Left kidney (tissue), 1 donor: ENCODE measurements at regions not wholly inside any gene's neighbourhood (a gene's known extent, or its start where the extent isn't known, plus 50 kb on each side); places are given as distances from the start of the nearest gene placed in this dataset.
"Not testable (repeated sequence)": the region's sequence is repeated elsewhere in the genome, so short reads cannot be mapped to it uniquely, and the experiment has no call there.

Source experiments
- DNase-seq: peaks from one replicate; pipeline ENCODE4 v3.0.0-alpha.2; 2013

- no peak for DNase-seq
These were observed 175.9 kb downstream of the EVX1 start for GRCh38 chr7:27418541-27418940.

DNA sequence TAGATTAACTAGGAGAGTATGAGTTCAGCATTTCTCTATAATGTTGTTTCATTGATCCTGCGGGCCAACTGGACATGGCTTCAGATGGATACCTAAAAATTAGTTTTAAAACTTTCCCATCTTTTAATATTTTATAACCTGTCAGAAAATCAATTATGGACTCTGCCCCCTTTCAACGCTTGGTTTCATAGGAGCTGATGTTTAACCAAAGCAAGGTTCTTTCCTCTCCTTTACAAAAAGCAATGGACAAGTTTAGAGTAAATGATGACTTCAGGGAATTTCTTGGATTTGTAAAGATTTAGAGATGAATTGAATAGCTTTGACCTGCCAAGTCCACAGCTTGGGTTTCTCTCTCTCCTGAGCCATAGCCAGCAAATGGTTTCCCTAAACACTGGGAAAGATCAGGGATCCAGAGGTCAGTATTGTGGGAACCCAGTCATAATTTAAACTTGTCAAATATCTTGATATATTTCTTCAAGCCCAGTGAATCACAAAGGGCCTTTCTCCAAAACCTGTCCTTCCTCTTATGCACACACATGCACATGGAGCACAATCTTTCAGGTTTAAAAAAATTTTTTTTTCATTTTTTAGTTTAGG lies 177.1 kb downstream of the EVX1 start:
- DNase-seq = no peak

GRCh38 chr7:27420702-27421101 lies 178.1 kb downstream of the EVX1 start:
- no peak for DNase-seq

DNA sequence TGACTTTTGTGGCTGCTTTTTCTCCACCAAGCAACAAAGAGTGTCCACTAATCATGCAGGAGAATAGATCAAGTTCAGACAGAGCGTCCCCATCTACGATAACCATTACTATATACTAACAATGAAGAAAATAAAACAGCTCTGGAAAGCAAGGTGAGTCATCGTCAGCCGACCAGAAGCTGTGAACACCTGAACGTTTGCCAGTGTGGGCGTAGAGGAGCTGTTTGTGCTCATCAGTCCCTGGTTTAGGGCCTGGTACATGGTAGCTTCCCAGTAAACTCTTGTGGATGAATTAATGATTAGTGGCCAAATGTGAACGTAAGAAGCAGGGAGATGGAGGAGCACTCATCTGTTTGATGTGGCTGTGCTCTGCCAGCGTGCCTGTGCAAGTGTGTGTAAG lies 180.7 kb downstream of the EVX1 start:
- DNase-seq = no peak

- no peak for DNase-seq
These were observed 181.2 kb downstream of the EVX1 start for GRCh38 chr7:27423821-27424220.

DNA sequence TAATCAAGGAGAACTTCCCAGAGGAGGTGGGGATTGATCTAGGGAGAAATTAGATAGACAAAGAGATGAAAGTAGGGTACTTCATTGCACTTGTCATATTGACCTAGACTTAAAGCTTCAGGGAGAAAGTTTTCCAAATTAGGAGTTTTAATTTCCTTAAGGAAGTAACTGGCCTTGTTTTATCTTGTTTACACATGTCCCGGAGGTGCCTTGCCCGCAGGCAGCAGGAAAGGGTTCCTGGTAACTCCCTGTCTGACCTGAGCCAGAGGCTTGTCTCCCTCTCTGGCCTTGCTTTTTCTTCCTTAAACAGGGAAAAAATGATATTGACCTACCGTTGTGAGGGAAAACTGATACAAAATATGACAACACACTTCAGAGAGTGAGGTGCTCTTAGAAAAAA lies 181.6 kb downstream of the EVX1 start:
- no peak for DNase-seq

GRCh38 chr7:27424749-27425148 lies 182.1 kb downstream of the EVX1 start:
- DNase-seq = no peak

DNA sequence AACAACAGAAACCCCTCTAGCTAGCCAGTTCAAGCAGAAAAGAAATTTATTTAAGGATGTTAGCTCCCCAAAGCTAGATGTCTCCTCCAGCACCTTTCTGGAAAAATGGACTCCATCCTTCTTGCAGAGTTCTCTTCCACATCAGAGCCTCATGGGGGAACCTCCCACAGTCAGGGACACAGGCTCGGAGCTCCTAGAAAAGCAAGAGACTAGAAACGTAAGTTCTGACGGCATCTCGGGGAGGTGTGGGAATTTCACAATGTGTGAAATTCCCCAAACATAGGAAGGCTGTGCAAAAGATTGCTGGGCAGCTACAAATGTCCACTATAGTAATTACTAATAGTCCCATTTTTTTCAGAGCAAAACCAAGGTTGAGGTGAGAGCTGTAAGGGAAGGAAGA lies 184.8 kb downstream of the EVX1 start:
- DNase-seq = no peak

DNA sequence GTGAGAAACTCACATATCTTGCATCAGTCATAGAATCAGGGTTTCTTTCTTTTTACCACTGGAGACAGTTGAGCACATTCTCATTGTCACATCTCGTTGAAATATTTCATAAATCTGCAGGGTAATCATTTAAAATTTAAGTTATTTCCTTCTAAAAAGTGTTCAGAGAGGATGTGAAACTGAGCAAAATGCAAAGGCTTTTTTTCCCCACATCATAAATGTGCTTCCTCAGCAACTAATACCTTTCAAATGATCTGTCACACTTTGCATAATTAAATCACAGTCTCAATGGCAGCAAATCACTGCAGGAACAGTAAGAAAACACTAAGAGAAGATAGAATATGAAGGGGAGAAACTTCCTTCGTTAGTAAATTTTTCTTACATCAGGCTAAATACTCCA lies 187.5 kb downstream of the EVX1 start:
- DNase-seq = no peak

- DNase-seq = no peak
These were observed 188.9 kb downstream of the EVX1 start for GRCh38 chr7:27431465-27431864.

- no peak for DNase-seq
These were observed 191.0 kb downstream of the EVX1 start for GRCh38 chr7:27433581-27433980.

DNA sequence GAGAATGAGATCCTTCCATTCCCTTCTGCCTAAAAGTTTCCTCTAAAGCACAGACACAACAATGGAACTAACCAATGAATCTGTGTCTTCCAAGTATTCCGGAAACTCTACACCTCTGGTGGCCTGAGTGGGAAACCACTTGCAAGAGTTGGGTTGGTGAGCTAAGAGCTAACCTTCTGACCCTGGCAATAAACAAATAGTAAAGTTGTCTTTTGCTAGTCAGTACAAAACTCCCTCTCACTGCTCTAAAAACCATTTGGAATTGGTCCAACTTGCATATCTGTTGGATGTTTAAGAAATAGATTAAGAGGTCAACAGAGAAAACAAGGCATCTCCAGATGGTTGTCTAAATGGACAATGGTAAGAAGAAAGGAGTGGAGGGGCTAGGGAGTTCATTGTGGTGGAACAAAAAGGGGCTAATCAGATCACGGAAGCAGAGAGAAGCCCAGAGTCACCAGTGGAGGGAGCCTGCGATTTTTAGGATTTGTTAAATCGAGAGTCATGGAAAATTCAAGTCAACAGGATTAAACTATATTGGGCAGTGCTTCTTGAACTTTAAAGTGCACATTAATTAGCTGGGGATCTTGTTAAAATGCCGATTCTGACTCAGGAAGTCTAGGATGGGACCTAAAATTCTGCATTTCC lies 192.3 kb downstream of the EVX1 start:
- DNase-seq = no peak

- no peak for DNase-seq
These were observed 192.9 kb downstream of the EVX1 start for GRCh38 chr7:27435461-27435860.

DNA sequence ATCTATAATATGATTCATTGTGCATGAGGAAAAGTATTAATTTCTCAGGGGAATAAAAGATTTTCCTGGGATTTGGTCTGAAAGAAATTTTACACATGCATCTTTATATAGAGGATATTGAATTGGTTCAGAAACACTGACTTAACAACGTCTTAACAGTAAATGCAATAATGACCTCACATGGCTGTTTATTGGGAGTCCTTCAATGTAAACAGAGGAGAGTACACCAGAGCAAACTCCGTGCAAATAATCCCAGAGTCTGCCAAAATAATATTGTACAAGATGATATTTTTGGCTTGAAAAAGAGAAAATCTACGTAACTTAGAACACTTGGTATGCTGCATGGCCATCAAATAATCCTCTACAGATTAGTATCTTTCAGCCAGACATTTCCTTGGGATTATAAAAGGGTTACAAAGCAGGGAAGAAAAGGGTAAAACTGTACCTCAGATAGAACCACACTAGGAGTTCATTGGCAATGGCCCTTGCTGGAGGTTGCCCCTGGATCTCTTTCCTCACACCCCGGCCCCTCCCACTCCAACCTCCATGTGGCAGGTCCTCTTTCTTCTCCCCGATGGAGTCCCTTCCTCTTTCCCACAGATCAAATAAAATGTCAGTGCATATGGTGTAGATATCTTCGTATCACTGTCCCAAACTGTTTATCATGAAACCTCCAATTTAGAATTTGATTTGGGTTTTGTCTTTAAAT lies 196.4 kb downstream of the EVX1 start:
- no peak for DNase-seq

DNA sequence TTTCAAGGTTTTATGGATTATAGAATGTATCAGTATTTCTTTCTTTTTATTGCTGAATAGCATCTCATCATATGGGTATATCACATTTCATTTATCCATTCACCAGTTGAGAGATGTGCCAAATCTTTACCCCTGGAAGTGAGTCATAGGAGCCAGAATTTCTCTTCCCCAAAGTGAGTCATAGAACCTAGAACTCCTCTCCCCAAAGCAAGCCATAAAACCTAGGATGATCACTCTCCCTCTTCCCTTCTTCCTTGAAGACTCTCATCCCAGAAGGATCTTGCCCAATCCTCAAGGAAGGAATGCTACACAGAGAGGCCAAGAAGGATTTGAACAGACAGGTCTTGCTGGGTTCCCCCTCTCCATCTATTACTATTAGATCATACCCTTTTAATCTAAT lies 199.9 kb downstream of the EVX1 start:
- DNase-seq = no peak

- DNase-seq = not testable (repeated sequence)
These were observed 206.4 kb downstream of the EVX1 start for GRCh38 chr7:27449046-27449445.

DNA sequence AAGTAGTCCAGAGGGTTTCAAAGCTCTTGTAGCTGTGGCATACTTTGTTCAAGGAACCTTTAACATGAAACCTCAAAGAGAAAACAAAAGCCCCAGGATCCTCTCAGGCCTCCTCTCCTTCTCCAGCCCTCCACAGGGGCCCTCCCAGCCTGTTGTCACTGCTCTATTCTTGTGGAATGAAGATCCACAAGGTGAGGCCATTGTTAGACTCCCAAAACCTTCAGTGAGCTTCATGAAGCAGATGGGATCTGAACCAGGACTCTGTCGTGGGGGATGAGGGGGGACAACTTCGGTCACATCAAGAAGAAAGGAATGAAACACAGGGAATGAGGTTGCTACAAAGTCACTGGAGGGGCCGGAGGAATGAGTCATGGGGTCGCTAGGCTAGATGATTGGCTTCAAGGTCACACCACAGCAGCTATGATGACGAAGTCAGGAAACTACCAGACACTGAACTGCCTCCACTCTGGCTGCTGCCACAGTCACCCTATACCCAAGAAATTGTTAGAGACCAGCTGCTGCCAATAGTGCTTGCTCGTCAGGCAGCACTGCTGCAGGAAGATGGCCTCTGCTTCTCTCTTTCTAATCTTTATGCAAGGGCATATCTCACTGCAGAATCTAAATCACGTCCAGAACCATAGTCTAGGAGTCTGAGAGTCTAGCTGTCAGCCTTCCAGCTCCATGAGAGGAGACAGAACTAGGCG lies 208.8 kb downstream of the HIBADH start:
- no peak for DNase-seq

DNA sequence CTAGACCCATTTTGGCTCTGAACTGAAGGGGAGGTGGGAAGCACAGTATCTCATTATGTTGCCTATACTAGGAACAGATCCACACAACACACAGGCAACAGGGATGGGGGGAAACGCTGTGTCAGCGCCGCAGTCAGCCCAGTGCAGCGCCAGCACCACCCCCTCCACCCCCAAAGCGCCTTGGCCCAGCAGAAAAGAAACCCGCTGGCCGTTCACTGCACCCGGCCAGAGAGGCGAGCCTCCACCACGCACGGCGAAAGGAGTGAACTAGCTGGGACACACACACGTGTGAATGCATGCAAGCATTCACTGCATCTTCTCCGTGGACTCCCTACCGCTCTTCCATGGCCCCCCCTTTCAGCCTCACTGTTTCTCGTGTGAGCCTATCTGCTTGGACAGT lies 205.6 kb downstream of the HIBADH start:
- DNase-seq = not testable (repeated sequence)

- not testable (repeated sequence) for DNase-seq
These were observed 204.8 kb downstream of the HIBADH start for GRCh38 chr7:27457603-27458565.

DNA sequence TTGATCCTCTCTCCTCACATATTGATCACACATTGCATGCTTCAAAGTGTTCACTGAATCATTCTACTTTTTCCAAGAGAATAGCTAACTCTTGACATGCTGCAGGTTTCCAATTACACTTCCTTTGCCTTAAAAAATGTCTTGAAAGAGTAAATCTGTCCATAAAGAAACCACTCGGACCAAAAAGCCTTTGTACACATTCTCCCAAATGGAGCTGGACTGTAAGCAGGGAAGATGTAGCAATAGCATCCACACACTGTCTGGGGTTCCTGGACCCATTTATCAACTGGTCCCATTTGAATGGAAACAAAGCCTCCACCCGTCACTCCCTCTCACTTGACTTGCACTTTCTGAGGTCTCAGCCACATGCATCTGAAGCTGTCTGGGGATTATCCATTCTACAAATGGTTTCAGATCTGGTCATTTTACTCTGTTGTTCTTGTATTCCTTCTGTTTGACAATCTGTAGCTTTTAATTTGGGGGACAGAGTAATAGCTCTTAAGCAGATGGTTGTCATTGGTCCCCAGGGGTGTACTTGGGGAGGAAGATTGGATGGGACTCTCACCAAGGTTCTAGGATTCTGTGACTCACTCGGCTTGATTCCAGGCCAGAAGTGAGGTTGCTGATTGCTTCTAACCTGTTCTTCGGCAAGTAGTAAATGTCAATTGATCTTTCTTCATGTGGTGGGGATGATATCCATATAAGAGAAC lies 203.5 kb downstream of the HIBADH start:
- no peak for DNase-seq

DNA sequence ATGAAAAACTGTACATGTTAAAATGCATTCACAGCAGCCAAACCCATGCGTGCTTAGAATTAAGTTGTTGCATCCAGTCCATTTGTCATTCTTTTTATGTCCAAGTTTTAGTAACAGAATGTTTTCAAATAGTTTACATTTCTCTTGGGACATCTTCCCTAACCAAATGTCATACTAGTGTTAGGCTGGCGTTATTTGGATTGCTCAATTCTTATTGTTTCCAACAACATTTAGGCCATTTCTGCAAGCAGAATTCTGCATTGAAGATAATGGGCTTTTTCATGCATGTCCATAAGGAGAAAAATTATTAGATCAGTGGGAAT lies 203.0 kb downstream of the HIBADH start:
- DNase-seq = no peak
